HG03139 (cell line): ENCODE measurements at regions not wholly inside any gene's neighbourhood (a gene's known extent, or its start where the extent isn't known, plus 50 kb on each side); places are given as distances from the start of the nearest gene placed in this dataset.

Experiments
- ATAC-seq: cut with Tn5 transposase; IDR thresholded peaks from one replicate; pipeline ENCODE4 v1.9.1; 2021; ENCODE audit not compliant: unreplicated experiment

DNA sequence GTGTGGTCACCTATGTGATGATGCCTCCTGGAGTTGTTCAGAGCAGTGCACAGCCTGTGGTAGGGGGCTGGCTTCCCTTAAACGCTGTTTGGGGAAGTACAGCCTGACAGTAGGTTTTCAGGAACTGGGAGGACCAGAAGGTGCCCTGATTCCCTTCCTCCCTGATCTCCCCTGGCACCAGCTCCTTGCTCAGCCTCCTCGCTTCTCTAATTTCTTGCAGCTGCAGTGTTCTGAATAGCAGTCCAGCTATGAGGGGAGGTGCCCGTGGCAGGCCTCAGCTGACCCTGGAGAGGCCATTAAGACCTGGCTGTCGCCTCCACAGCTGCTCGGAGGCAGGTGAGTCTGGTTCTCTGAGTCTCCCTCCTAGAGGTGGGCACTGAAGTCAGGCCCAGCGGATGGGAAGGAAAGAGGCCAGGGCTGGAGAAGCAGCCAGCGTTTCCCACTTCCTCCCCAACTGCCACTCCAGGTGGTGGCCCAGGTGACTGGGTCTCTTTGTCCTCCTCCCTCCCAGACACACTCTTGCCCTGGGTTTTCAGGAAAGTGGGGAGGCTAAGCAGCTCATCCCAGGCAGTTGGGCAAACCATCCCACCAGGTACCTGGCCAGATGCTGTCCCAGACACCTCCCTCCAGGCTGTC lies 52.0 kb upstream of the RPL11 start:
- ATAC-seq, result no peak

DNA sequence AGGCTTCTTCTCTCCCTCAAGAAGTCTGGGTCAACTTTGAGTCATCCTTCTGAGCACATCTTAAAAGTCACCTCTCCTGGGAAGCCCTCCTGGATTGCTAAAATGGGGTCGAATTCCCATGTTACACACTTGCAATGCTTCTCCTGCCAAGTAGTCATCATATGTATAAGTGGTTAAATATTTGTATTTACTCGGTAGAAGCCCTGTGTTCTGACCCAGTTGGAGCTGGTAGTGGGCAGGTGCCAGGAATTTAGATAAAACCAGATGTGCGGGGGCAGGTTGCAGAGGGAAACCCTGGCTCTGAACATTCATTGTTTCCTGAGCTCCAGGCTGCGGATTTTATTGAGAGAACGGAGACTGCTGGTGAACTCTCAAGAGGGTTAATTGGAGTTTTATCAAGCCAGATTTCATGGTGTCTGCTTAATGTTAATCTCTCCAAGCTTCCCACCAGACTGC lies 52.8 kb upstream of the RPL11 start:
- no peak for ATAC-seq

DNA sequence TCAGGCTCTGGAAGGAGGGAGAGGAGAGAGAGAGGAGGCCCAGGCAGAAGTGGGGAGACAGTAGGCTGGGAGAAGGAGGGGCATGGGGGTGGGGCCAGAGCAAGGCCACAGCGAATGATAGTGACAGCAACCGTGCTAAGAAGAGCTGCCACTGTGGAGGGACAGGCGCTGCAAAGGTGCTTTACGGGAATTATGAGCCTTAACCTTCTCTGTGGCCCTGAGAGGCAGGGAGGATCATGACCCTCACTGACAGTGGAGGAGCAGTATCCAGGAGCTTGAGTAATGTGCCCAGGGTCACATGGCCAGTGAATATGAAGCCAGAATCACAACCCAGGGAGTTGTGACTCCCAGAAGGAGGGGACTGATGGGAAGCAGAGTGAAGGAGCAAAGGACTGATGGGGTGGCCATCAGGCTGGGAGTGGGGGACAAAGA lies 53.4 kb upstream of the RPL11 start:
- no peak for ATAC-seq

DNA sequence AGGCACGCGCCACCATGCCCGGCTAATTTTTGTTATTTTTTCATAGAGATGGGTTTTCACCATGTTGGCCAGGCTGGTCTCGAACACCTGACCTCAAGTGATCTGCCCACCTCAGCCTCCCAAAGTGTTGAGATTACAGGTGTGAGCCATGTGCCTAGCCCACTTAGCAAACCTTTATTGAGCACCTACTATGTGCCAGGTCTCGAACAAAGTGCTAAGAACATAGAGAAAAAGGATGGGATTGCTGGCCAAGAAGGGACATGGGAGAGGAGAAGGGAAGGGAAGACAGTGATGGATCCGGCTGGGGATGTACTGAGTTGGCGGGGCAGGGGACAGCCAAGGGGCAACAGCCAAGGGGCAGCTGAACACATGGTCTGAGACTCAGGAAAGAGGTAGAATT lies 55.6 kb upstream of the RPL11 start:
- no peak for ATAC-seq

DNA sequence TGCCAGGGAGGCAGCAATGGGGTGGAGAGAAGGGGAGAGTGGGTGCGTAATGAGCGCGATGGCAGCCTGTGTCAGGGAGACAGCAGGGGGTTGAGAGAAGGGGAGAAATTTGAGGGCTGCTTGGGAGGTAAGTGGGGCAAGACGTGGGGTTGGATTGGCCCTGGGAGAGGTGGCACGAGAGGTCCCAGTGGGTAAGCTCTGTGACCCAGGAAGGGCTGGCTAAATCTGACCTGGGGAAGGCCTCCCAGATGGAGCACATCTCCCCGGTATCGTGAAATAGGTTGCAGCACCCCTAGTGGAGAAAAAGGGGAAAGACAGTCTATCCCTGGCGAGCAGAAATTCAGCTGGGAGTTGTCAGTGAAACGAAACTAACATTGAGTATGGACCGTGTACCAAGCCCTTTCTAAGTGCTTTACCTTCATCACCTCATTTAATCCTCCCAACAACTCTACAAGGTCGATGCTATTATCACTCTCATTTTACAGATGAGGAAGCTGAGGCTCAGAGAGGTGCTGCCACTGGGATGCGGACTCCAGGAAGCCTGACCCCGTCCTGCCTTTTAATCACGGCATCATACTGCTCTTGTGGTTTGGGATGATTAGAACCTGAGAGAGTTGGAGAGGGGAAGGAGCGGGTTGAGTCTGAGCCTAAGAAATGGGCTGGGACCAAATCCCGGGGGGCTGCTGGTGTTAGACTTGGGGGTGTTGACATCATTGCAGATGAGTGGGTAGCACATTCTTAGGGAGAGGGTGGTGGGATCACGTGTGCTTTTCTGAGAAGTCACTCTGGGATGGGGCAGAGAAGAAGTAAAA lies 56.6 kb upstream of the RPL11 start:
- no peak for ATAC-seq

DNA sequence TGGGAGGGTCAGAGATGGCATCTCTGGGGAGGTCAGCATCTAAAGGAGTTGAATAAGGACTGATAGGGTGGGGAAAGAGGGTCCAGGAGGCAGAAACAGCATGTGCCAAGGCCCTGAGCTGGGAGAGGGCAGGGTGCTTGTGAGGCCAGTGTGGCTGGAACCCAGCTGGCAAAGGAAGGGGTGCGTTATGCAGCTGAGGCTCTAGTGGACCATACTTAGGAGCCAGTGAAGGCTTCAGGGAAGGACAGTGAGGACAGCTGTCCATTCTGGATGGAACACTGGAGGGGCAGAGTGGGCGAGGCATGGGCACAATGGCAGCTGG lies 57.1 kb upstream of the RPL11 start:
- ATAC-seq, result no peak

DNA sequence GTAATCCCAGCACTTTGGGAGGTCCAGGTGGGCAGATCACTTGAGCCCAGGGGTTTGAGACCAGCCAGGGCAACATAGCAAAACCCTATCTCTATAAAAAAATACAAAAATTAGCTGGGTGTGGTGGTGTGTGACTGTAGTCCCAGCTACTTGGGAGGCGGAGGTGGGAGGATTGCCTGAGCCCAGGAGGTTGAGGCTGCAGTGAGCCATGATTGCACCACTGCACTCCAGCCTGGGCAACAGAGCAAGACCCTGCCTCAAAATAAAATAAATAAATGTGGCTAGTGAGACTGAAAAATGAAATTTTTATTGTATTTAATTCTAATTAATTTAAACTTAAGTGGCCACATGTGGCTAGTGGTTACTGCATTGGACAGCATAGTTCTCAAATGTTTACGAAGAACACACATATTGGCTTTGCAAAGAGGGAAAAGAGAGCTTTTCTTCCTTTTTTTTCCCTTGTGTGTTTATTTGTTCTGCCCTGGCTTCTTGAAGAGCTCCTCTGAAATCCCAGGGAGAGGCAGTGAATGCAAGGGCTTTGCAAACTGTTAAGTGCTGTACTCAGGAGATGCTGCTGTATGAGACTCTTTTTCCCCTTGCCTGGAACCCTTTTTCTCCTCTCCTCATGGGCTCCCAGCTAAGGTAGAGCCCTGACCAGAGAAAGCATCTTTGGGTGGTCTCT lies 59.0 kb upstream of the RPL11 start:
- ATAC-seq, result no peak

DNA sequence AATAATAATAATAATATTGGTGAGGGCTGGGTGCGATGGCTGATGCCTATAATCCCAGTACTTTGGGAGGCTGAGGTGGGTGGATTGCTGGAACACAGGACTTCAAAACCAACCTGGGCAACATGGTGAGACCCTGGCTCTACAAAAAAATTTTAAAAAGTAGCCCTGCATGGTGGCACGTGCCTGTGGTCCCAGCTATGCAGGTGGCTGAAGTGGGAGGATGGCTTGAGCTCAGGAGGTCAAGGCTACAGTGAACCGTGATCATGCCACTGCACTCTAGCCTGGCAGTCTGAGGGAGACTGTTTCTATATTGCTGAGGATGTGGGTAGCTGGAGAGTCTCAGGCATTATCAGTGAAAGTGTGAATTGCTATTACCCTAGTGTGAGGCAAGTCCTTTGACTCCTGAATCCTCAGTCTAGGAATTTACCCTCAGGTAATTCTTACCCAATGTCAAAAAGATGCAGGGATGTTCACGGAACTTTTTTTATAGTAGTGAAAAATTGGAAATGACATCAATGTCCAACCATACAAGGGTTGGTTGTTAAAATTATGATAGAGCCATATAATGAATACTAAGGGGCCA lies 61.8 kb upstream of the RPL11 start:
- no peak for ATAC-seq

DNA sequence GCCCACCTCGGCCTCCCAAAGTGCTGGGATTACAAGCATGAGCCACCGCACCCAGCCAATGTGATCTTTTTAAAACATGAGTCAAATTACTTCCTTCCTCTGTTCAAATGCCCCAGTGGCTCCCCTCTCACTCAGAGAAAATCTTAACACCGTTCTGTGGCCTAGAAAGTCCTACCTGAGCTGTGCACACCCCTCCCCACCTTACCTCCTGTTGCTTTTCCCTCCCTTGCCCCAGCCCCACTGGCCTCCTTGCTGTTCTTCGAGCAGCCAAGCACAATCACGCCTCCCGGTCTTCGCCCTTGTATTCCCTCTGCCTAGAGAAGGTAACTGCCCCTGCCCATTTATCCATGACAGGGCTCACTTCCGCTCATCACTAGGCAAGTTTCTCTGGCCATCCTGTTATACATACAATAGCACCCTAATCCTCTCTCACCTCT lies 62.6 kb upstream of the RPL11 start:
- no peak for ATAC-seq

DNA sequence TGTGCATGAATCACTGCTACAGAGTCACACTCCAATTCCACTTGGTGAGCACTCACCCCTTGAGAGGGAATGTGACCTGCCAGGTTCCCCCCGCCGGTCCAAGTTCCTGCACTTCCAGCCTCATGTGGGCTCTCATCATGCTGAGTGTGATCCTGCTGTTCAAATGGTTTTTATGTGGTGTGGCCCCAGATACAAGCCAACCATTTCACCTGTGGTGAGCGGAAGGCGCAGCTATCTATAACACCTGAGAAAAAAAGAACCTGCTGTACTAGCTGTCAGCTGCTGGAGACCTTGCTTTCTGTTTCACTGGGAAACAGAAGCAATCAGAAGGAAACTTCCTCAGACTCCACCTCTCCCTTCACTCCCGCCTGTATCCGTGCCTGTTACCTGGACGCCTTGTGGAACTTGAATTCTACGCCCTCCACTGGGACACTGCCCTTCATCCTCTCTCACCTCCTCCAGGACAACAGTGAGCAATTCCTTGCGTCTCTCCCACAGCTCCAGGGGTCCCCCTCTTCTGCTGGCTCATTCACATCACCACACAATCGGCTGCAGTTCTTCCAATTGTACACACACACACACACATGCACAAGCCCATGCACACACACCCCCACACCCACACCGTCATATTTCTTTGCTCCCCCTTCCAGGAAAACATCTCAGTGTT lies 64.4 kb upstream of the RPL11 start:
- no peak for ATAC-seq

DNA sequence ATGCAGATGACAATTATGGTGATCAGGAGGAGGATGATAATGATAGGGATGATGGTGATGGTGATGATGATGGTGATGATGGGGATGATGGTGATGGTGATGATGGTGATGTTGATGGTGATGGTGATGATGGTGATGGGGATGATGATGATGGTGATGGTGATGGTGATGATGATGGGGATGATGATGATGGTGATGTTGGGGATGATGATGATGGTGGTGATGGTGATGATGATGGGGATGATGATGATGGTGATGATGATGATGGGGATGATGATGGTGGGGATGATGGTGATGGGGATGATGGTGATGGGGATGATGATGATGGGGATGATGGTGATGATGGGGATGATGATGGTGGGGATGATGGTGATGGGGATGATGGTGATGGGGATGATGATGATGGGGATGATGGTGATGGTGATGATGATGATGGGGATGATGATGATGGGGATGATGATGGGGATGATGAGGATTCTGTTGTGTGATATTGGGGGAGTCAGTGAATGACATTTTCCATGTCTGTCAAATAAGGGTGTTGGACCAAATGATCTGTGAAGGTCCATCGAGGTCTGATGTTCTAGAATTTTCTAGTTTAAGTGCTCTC lies 65.6 kb upstream of the RPL11 start:
- ATAC-seq, result no peak

DNA sequence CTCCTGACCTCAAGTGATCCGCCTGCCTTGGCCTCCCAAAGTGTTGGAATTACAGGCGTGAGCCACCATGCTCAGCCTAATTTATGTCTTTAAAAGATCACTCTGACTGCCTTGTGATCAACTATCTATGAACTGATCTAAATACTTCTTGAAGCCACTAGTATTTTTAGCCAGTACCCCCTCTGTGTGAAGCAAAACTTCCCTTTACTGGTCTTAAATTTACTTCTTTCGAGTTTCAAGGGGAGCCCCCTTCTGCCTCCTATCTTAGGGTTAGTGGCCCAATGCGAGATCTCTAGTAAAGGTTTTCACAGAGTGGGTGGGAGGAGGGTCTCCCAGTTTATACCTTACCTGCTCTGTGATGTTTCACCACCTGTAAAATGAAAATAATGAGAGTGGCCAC lies 66.1 kb upstream of the RPL11 start:
- ATAC-seq, result no peak

DNA sequence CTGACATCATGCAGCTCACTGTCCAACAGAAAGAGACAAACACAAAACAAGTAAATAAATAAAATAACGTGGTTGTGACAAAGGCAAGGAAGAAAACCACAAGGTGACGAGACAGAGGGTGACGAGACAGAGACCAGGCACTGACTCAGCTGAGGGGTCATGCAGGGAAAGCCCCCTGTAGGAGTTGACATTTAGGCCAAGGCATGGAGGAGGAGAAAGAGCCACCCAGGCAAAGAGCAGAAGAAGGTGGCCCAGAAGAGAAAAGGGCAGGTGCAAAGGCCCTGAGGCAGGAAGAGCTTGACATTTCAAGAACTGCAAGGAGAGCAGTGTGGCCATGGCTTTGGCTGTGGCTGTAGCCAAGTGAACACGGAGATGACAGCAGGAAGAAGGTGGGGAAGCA lies 65.1 kb upstream of the ID3 start:
- ATAC-seq, result no peak

DNA sequence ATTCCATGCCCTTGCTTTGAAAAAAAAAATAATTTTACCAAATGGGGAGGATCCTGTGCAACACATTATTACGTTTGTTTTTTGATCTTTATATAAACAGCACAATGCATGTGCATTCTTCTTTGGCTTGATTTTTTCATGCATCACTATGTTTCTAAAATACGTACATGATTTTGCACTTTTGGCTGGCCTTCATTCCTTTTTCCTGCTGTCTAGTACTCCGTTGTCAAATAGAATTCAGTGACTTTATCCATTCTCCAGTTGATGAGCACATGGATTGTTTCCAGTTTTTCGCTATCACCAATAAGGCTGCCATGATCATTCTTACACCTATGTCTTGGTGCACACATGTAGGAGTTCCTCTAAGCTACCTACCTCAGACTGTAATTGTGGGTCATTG lies 63.0 kb upstream of the ID3 start:
- no peak for ATAC-seq

DNA sequence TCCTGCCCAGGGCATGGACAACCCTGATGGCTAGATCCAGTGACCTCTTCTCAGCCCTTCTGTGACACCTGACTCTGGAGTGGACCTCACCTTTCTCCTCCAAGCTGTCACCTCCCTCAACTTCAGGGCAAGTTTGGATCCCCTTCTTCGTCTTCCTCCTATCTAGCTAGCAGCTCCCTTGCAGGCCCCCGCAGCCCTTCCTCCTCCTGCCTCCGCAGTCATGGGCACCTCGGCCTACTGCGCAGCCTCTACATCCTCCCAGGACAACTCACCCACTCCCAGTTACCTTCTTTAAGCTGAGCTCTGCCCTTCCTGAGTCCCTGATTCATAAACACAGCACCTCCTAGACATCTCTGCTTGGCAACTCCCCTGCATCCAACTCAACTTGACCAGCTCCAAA lies 61.3 kb upstream of the ID3 start:
- ATAC-seq, result no peak

DNA sequence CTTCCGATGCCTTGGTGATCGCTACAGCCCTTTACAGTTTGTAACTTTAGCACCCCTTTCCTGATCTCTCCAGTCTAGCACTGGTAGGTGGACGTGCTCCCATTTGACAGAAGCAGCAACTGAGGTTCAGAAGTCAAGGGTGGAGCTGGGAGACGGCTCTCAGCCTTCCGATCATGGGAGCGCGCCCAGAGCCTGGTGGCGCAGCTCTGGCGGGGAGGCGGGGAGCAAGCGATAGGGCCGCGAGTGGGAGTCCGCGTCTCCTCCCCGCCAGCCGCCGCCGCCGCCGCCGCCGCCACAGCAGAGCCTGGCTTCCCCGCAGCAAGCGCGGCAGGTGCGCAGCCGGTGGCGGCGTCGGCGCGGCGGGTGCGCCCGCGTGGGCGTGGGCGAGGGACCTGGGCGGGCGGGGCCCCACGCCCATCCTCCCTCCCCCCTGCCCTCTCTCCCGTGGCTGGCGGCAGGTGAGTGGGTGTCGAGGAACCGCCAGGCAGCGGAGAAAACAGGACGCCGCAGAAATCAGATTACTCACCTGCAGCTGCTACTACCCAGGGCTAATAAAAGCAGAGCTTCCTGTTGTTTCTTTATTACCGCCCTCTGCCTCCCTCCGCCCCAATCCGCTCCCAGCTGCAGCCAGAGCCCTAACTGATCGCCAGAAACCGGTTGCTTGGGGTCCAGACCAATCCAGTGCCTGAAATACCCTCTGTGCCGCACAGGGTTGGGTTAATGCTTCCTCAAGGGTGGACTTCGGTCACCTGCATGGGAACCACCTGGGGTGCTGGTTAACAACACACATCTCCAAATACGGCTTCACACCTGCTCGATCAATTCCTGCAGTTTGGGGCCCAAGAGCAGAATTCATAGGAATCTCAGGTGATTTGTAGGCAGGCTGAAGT lies 60.2 kb upstream of the ID3 start:
- ATAC-seq, result peak; percentile 48

DNA sequence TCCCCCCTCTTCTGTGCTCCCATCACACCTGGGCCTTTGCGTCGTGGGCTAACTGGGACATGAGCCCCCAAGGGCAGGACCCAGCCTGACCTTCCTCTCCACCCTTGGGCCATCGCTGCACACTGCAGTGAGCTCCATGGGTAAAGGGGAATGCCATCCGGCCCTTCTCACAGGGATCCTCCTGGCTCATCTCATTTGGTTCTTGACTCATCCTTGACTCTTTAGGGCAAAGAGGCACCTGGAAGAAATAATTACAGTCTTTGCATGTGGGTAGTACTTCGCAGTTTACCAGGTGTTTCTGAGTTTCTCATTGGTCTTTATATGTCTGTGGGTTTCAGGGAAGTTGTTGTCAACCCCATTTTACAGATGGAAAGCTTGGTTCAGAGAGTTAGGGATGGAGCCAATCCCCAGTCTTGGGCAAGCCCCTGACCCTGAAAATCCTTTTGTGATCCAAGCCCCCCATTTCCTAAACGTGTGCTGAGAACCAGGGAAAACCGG lies 59.3 kb upstream of the ID3 start:
- ATAC-seq, result no peak

DNA sequence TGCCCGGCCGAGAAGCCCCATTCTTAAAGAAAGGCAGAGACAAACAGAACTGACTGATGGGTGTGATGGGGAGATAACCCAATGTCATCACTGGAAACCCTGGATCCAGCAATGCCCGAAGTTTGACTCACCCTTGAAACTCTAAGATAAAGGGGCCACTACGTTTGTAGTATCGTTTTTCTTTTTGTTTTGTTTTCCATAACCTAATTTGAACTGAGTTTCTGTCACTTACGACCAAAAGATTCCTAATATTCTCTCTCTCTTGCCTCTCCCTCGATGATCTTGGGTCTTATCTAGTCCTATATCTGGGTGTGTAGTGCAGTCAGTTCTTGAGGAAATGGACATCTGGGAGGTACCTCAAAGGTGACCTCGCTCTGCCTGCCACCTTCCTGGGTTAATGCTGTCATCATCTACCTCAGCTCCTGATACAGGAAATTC lies 57.8 kb upstream of the ID3 start:
- ATAC-seq, result no peak

DNA sequence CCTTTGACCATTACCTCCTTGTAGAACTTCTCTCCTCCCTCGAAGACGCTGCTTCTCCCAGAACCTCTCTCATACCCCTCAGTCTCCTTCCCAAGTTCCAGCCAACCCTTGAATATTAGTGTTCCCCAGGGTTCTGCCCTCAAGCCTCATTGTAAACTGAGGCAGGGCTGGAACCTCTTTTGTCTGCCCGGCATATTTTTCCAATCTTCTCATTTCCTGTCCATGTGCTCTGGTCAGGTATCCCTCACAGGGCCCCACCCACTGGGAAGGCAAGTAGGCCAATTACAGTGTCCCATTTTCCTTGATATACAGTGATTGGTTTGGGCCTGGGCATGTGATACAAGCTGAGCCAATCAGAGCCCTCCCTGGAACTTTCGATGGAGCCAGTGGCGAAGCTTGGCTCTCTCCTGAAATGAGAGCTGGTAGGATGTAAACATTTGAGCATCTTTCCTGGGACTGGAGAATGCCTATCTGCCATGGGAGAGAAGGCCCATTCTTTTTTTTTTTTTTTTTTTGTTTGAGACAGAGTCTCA lies 57.1 kb upstream of the ID3 start:
- no peak for ATAC-seq
